HAP-1 (cell line): ENCODE measurements at regions not wholly inside any gene's neighbourhood (a gene's known extent, or its start where the extent isn't known, plus 50 kb on each side); places are given as distances from the start of the nearest gene placed in this dataset.

Experiments used
- DNase-seq, 2 experiments: peaks; one replicate each; pipeline ENCODE4 v3.0.0-alpha.2; 2016 to 2020; ENCODE audit warnings: low spot score in 2 of 2
- H3K27me3 ChIP-seq: fragments of 250-450 bp; sonication (Bioruptor Pico); 2 replicates; pipeline ENCODE4 v1.5.1; 2020; ENCODE audit warnings: low read depth, mild to moderate bottlenecking, moderate library complexity
- H3K36me3 ChIP-seq: fragments of 250-450 bp; sonication (Bioruptor Pico); replicated peaks from 2 replicates; pipeline ENCODE4 v1.5.1; 2020; ENCODE audit warnings: mild to moderate bottlenecking
- H3K4me1 ChIP-seq: fragments of 250-450 bp; sonication (Bioruptor Pico); 2 replicates; pipeline ENCODE4 v1.5.1; 2020; ENCODE audit warnings: mild to moderate bottlenecking
- H3K4me3 ChIP-seq: fragments of 250-450 bp; sonication (Bioruptor Pico); 2 replicates; pipeline ENCODE4 v1.5.1; 2020; ENCODE audit warnings: mild to moderate bottlenecking, moderate library complexity
- H3K9me3 ChIP-seq: fragments of 250-450 bp; sonication (Bioruptor Pico); 2 replicates; pipeline ENCODE4 v1.5.1; 2020; ENCODE audit warnings: mild to moderate bottlenecking, moderate library complexity
- in situ Hi-C: fragments of 300-500 bp; cut with MboI; formaldehyde crosslinking; loops from 3 replicates; pipeline ENCODE4 v1.14.3; 2020; ENCODE audit warnings: low sequenced_read_pairs, inconsistent platforms, mixed read lengths

DNA sequence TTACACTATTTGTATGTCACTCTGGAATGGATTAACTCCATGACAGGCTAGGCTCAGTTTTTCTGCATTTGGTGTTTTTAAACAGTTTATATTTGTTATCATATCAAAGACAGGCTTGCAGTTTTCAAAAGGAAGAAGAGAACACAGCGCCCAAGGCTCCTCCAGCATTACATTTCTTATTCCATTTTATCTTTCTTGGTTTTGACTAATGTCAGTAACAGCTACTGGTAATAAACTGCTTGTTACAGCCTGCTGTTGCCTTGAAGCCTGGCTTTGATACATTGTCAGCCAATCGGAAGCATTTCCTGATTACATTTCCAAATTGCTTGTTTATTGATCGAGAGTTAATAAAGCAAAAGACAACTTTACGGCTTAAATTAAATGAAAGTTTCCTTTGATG, 166.0 kb upstream of the MDFIC start:
- no peaks in the 10 kb centered on the region for H3K9me3 ChIP-seq
- H3K4me1 ChIP-seq, result no peaks in the 10 kb centered on the region
- H3K36me3 ChIP-seq, result no peaks in the 10 kb centered on the region
- DNase-seq, result no peak
- in situ Hi-C loops, result no loop called here
- peaks cover 8% of the 10 kb centered on the region; the same call in 1 of the 2 replicates for H3K27me3 ChIP-seq
- no peak overlapping the region for H3K4me3 ChIP-seq

DNA sequence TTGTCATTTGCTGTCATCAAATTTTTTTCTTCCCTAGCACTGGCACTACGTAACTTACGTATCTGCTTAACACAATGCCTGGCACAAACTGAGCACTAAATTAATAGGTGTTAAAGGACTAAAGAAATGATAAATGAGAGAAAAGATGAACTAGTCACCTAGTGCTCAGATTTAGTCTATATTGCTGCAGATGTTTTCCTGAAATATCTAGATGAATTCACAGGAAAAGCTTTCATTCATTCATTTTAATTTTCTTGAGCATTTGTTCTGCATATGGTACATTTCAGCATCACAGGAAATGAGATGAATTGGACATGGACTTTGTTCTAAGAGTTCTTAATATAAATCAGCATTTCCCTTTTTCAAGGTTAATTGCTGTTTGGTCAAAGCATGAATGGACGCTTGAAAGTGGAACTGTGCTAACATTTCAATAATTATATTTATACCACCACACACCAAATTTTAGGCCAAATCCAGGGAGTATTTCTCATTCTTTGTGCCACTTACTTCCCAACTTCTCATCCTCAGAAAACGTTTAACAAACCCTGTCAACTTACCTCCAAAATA, 163.2 kb upstream of the MDFIC start:
- Histone ChIP-seq H3K4me1 (no peaks in the 10 kb centered on the region), H3K4me3 (no peak overlapping the region), H3K9me3 (no peaks in the 10 kb centered on the region), H3K36me3 (no peaks in the 10 kb centered on the region), H3K27me3 (no peaks in the 10 kb centered on the region)
- in situ Hi-C loops, result no loop called here
- no peak for DNase-seq

DNA sequence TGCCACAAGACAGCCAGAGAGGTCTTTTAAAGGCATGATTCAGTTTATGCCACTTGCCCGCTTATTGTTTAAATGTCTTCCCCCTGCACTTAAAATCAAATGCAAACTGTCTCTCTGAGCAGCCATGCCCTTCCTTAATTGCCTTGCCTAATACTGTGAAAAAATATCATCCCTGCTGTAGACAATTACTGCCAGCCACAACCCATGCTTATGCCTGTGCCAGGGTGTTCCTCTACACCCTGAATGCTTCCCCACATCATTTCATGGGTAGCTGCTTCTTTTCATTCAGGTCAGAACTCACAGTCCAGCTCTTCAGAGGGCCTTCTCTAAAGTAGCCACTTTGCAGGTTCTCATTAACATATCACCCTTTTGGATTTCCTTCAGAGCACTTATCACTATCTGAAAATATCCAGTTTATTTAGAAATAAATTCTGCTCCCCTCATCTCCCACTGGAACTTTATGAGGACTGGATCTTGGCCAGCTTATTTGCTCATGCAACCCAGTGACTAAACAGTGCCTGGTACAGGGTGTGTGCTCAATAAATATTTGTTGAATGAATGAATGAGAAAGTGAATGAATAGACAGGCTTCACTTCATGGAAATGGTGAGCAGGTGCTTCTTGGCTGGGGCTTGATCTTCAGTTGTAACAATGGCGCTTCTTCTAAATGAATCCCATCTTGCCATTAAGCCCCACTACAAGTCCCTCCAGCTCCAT, 162.4 kb upstream of the MDFIC start:
- H3K4me1 ChIP-seq, result no peaks in the 10 kb centered on the region
- in situ Hi-C loops, result no loop called here
- no peaks in the 10 kb centered on the region for H3K9me3 ChIP-seq
- no peak for DNase-seq
- H3K36me3 ChIP-seq, result no peaks in the 10 kb centered on the region
- H3K4me3 ChIP-seq, result no peak overlapping the region
- no peaks in the 10 kb centered on the region for H3K27me3 ChIP-seq

DNA sequence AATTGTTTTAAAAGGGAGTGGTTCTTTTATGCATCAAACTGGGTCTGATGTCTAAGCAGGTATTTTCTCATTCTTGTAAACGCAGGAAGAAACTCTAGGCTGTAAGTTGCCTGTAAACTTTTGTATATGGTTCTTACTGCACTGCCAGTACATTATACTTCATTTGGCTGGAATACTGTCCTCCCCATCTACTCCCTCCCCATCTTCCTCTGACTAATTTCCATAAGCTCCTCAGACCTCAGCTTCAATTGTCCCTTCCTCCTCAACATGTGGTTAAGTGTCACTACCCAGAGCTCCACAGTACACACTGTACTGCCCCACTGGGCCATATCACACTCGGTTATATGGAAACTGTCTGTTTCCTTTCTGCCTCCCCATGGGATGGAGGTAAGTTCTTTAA, 161.4 kb upstream of the MDFIC start:
- Histone ChIP-seq H3K27me3 (no peaks in the 10 kb centered on the region), H3K9me3 (no peaks in the 10 kb centered on the region), H3K36me3 (no peaks in the 10 kb centered on the region), H3K4me3 (no peak overlapping the region), H3K4me1 (no peaks in the 10 kb centered on the region)
- in situ Hi-C loops, result no loop called here
- no peak for DNase-seq

DNA sequence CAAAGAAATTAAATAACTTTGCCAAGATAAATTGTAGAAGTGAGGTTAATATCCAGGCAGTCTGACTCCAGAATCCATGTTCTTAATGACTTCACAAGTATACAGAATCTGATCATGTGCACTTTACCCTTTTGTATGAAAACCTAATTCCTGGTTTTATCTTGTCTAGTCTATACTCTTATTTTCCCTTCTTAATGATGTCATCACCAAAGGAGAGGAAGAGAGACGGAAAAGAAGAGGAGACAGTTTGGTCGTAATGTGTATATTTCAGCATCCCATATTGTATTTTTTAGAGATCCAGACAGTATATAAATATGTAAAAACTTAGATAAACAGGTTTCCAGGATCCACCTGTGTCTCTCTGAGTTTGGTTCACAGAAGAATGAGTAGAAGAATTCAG, 159.9 kb upstream of the MDFIC start:
- in situ Hi-C loops, result no loop called here

DNA sequence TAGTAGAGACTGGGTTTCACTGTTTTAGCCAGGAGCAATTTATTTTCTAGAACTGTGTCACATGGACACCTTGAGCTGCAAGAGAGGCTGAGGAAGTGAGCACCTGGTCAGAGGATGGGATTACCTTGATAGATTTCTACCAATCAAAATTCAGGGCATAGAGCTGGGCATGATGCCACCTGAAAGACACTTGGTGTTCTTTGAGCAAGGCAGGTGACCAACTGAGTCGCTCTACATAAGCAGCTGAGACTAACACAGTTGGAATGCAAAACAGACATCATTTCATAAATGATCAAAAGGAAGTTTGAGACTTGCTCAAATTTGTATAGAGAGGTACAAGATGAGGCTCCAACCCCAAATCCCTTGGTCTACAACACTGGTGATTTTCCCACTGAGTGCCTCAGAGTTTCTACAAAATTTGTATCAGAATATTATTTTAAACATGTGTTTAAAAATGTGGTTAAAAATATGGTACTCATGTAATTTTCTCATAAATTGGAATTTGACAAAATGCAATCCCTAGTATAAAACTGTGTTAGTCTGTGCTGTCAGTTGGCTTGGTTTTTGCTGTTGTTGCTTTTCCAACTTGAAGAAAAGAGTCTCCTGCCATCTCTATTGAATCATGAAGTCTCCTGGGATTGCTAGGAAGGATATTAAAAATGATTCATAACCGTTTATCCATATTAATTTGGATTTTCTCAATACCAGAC, 156.4 kb upstream of the MDFIC start:
- Histone ChIP-seq H3K4me3 (no peak overlapping the region), H3K4me1 (no peaks in the 10 kb centered on the region), H3K9me3 (no peaks in the 10 kb centered on the region), H3K36me3 (no peaks in the 10 kb centered on the region), H3K27me3 (peaks cover 5% of the 10 kb centered on the region; the same call in 1 of the 2 replicates)
- DNase-seq, result no peak
- in situ Hi-C loops, result no loop called here

More for the DNA sequence above, 159.9 kb upstream of the MDFIC start:
- Histone ChIP-seq H3K9me3 (no peaks in the 10 kb centered on the region), H3K36me3 (no peaks in the 10 kb centered on the region), H3K27me3 (no peaks in the 10 kb centered on the region), H3K4me3 (no peak overlapping the region), H3K4me1 (no peaks in the 10 kb centered on the region)
- no peak for DNase-seq

DNA sequence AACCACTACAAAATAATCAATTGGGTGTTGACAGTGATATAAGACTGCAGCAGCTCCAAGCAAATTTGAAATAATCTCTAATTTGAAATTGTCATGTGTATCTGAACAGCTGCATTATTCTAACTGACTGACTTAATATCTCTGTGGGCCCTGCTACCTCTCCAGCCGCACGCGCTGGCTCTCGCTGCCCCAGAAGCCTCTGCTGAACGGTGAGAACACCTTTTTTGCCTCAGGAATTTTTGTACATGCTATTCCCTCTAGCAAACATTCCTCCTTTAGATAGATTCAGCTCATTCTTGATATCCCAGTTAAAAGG, 155.9 kb upstream of the MDFIC start:
- H3K4me1 ChIP-seq, result no peaks in the 10 kb centered on the region
- in situ Hi-C loops, result no loop called here

DNA sequence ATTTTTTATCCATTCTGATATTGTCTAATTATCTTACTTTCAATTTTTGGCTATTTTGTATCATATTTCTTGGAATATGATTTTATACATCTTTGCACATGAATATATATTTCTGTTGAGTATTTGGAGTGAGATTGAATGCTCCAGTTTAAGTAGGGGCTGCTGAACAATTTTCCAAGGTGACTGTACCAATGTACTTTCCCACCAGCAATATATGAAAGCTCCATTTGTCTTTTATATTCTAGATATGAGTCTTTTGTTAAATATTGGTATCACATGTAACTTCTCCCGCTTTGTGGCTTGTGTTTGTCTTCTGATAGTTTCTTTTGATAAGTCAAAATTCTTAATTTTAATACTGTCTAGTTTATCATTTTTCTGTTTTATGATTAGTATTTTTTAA, 144.6 kb upstream of the MDFIC start:
- Histone ChIP-seq H3K4me3 (no peak overlapping the region), H3K4me1 (no peaks in the 10 kb centered on the region), H3K9me3 (no peaks in the 10 kb centered on the region), H3K27me3 (peaks cover 8% of the 10 kb centered on the region; the same call in 1 of the 2 replicates), H3K36me3 (no peaks in the 10 kb centered on the region)
- DNase-seq, result no peak
- in situ Hi-C loops, result no loop called here

More for the DNA sequence above, 155.9 kb upstream of the MDFIC start:
- H3K9me3 ChIP-seq, result no peaks in the 10 kb centered on the region
- no peak overlapping the region for H3K4me3 ChIP-seq
- no peak for DNase-seq
- peaks cover 5% of the 10 kb centered on the region; the same call in 1 of the 2 replicates for H3K27me3 ChIP-seq
- H3K36me3 ChIP-seq, result no peaks in the 10 kb centered on the region

DNA sequence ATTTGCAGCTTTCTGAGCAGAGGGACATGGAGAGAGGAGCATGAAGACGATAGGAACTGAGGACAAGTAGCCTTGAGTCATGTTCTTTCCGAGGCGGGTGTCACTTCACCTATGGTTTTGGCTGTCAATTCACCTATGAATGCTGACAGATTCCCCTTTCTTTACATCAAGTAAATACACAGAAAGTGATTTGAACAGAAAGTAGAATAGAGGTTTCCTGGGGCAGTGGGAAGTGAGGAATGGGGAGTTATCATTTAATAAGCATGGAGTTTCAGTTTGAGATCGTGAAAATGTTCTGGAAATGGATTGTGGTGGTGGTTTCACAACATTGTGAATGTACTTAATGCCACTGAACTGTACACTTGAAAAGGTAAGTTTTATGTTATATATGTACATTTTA, 138.4 kb upstream of the MDFIC start:
- Histone ChIP-seq H3K36me3 (no peaks in the 10 kb centered on the region), H3K27me3 (0 out of 2 replicates have a peak, but pooled peaks cover 5% of the 10 kb centered on the region), H3K9me3 (no peaks in the 10 kb centered on the region), H3K4me3 (no peak overlapping the region), H3K4me1 (no peaks in the 10 kb centered on the region)
- in situ Hi-C loops, result no loop called here
- no peak for DNase-seq

DNA sequence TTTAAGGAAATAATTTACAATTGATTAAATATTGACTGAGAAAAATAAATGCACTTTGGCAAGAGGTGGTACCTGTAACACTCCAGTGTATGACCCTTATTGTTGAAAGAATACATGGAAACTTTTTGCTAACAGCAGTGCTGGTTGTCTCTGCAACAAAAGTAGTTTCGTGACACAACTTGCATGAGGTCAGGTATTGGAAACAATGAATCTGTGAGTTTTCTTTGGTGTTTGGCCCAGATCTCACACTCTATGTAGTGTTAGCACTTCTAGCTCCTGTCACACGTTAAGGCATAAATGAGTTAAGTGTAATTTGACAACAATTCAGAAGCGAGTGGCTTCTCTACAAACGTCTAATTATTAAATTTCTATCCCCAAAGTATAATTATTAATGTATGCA, 137.7 kb upstream of the MDFIC start:
- Histone ChIP-seq H3K4me1 (no peaks in the 10 kb centered on the region), H3K9me3 (no peaks in the 10 kb centered on the region), H3K36me3 (no peaks in the 10 kb centered on the region), H3K4me3 (no peak overlapping the region), H3K27me3 (0 out of 2 replicates have a peak, but pooled peaks cover 5% of the 10 kb centered on the region)
- no peak for DNase-seq
- in situ Hi-C loops, result no loop called here

DNA sequence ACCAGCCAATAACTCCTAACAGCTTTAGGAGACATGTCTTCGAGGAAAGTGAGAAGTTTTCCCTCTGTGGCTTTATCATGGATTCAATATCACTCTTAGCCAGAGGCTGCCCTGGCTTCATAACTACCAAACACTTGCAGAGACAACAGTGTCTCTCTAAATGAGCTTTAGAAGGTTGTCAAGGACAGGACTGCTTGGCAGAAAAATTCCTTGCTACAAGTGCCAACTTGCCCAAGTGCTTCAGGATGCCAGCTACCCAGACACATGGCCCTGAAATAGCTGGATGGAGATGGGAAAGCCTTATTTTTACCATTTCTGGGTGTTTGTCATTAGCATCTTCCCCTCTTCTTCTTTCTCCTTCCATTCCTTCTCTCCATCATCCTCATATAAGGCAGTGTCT, 137.1 kb upstream of the MDFIC start:
- H3K9me3 ChIP-seq, result no peaks in the 10 kb centered on the region
- no peak overlapping the region for H3K4me3 ChIP-seq
- no peaks in the 10 kb centered on the region for H3K4me1 ChIP-seq
- H3K27me3 ChIP-seq, result 0 out of 2 replicates have a peak, but pooled peaks cover 5% of the 10 kb centered on the region
- H3K36me3 ChIP-seq, result no peaks in the 10 kb centered on the region
- DNase-seq, result no peak
- in situ Hi-C loops, result no loop called here

DNA sequence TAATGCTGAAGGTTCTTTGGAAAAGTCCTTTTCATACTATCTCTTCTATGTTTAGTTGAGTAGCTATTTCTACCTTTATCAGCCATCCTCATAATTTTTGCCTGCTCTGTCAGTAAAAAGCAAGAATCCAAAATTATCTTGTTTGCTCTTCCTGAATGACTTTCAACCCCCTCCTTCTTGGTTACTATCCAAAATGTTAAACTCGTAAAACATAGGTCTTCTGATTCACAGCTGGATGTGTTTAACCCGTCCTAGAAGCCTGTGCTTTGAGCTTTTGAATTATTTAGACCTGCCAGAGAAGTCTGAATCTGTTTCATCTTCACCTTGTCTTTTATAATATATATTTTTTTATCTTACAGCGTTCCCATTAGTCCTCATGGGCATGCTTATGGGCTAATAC, 136.4 kb upstream of the MDFIC start:
- no peak for DNase-seq
- H3K4me3 ChIP-seq, result no peak overlapping the region
- in situ Hi-C loops, result no loop called here
- no peaks in the 10 kb centered on the region for H3K36me3 ChIP-seq
- no peaks in the 10 kb centered on the region for H3K9me3 ChIP-seq
- H3K27me3 ChIP-seq, result 0 out of 2 replicates have a peak, but pooled peaks cover under 1% of the 10 kb centered on the region
- H3K4me1 ChIP-seq, result no peaks in the 10 kb centered on the region

DNA sequence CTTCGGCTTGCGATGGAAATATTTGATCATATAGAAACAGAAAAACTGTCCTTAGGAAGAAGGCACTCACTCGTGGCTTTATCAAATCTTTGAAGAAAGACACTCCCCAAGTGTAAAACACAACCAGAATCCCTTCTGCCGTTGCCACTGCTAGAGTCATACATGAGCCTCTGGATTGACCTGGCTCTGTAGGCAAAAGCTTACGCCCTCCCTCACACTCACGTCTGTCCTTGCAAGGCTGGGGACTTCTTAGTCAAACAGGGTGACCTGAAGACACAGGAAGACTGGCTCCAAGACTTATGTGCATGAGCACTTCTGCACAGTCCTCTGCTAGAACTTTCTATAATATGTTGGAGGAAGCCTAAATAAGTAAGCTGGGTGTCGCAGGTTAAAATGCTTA, 135.4 kb upstream of the MDFIC start:
- H3K4me3 ChIP-seq, result no peak overlapping the region
- no peaks in the 10 kb centered on the region for H3K27me3 ChIP-seq
- no peaks in the 10 kb centered on the region for H3K36me3 ChIP-seq
- no peaks in the 10 kb centered on the region for H3K9me3 ChIP-seq
- no peak for DNase-seq
- in situ Hi-C loops, result no loop called here
- no peaks in the 10 kb centered on the region for H3K4me1 ChIP-seq

DNA sequence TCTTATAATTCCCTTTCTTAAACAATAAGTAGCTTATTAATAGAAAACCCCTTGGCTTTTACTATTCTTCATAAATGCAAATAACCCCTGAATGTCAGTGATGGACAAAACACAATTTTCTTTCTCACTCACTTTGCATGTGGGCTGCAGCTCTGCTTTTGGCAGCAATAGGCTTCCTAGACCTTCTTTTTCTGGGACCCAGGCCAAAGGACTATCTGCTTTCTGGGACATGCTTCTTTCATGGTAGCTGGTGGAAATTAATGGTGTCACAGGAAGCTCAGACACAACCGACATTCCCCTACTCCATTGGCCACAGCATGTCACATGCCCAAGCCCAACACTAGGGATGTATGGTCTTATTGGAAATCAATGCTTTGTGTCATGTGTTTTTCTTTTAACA, 134.3 kb upstream of the MDFIC start:
- DNase-seq, result no peak
- no peaks in the 10 kb centered on the region for H3K27me3 ChIP-seq

More for the DNA sequence above, 134.3 kb upstream of the MDFIC start:
- Histone ChIP-seq H3K36me3 (no peaks in the 10 kb centered on the region), H3K4me1 (no peaks in the 10 kb centered on the region), H3K9me3 (no peaks in the 10 kb centered on the region), H3K4me3 (no peak overlapping the region)
- in situ Hi-C loops, result no loop called here
